GM18867 (cell line): ENCODE measurements at regions not wholly inside any gene's neighbourhood (a gene's known extent, or its start where the extent isn't known, plus 50 kb on each side); places are given as distances from the start of the nearest gene placed in this dataset.

Experiments used
- ATAC-seq: cut with Tn5 transposase; IDR thresholded peaks from one replicate; pipeline ENCODE4 v1.9.1; 2021; ENCODE audit warnings: mild to moderate bottlenecking, moderate library complexity; ENCODE audit not compliant: unreplicated experiment

GRCh38 chr10:25113191-25114035, 61.4 kb upstream of the GPR158 start:
- ATAC-seq = peak; percentile 98

DNA sequence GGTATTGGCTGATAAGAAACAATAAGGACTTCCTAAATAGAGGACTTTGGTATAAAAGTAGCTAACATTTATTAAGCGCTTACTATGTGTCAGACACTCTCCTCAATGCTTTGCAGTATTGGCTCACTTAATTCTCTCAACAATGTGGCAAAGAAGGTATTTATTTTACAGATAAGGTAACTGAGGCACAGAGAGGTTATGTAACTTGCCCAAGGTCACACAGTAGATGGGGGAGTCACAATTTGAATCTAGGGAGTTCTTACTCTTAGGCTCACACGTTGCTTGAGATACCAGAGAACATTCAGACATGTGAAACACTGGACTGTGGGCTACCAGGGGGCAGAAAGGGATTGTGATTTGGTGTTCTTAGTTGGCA, 60.8 kb upstream of the GPR158 start:
- ATAC-seq = no peak

- no peak for ATAC-seq
Measured at GRCh38 chr10:25117757-25118156, 57.0 kb upstream of the GPR158 start.

DNA sequence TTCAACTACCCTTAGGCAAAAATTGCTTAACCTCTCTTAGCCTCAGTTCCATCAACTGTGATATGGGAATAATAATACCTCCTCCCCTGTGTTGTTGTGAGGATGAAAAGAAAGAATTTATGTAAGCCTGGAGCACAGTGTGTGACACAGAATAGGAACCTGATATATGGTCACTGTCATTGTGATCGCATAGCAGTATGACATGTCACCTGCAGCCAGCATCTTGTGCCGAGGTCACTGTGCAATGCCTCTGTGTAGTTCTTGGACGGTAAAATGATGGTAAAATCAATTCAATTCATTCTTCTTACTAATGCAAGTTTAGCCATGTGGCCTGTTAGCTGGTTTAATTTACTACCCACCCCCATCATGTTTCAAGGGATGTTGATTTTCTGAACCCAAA, 54.6 kb upstream of the GPR158 start:
- ATAC-seq = no peak
